NCI-H226 (cell line): ENCODE measurements at regions not wholly inside any gene's neighbourhood (a gene's known extent, or its start where the extent isn't known, plus 50 kb on each side); places are given as distances from the start of the nearest gene placed in this dataset.
"Not testable (repeated sequence)": the region's sequence is repeated elsewhere in the genome, so short reads cannot be mapped to it uniquely, and the experiment has no call there.

ENCODE experiments used
- DNase-seq: peaks from one replicate; pipeline ENCODE4 v3.0.0-alpha.2; 2015

- DNase-seq = no peak
Measured at GRCh38 chr2:12435430-12436222, 281.1 kb upstream of the TRIB2 start.

GRCh38 chr2:12436483-12436882 is 280.3 kb upstream of the TRIB2 start:
- no peak for DNase-seq

GRCh38 chr2:12436935-12437561 is 279.7 kb upstream of the TRIB2 start:
- DNase-seq = no peak

- DNase-seq = no peak
Measured at GRCh38 chr2:12440731-12441130, 276.0 kb upstream of the TRIB2 start.

- no peak for DNase-seq
Measured at GRCh38 chr2:12441750-12442475, 274.8 kb upstream of the TRIB2 start.

GRCh38 chr2:12442476-12442847 is 274.3 kb upstream of the TRIB2 start:
- DNase-seq = no peak

GRCh38 chr2:12448846-12449505 is 267.8 kb upstream of the TRIB2 start:
- DNase-seq = no peak

GRCh38 chr2:12451726-12452125 is 265.0 kb upstream of the TRIB2 start:
- DNase-seq = peak; percentile 26

GRCh38 chr2:12452185-12452584 is 264.6 kb upstream of the TRIB2 start:
- no peak for DNase-seq

- no peak for DNase-seq
Measured at GRCh38 chr2:12453731-12454130, 263.0 kb upstream of the TRIB2 start.

GRCh38 chr2:12455661-12456060 is 261.1 kb upstream of the TRIB2 start:
- DNase-seq = no peak

GRCh38 chr2:12456293-12457106 is 260.2 kb upstream of the TRIB2 start:
- peak; percentile 97 for DNase-seq

GRCh38 chr2:12457831-12458230 is 258.9 kb upstream of the TRIB2 start:
- DNase-seq = no peak

GRCh38 chr2:12463189-12463588 is 253.5 kb upstream of the TRIB2 start:
- DNase-seq = no peak

GRCh38 chr2:12465631-12466135 is 251.1 kb upstream of the TRIB2 start:
- no peak for DNase-seq

GRCh38 chr2:12467303-12467702 is 249.4 kb upstream of the TRIB2 start:
- DNase-seq = no peak

- DNase-seq = no peak
Measured at GRCh38 chr2:12469141-12469561, 247.6 kb upstream of the TRIB2 start.

GRCh38 chr2:12472265-12472664 is 244.5 kb upstream of the TRIB2 start:
- not testable (repeated sequence) for DNase-seq

GRCh38 chr2:12478151-12479064 is 238.3 kb upstream of the TRIB2 start:
- DNase-seq = no peak

- DNase-seq = no peak
Measured at GRCh38 chr2:12479065-12479601, 237.6 kb upstream of the TRIB2 start.
